ENCODE measurements at regions not wholly inside any gene's neighbourhood (a gene's known extent, or its start where the extent isn't known, plus 50 kb on each side); places are given as distances from the start of the nearest gene placed in this dataset.

DNA sequence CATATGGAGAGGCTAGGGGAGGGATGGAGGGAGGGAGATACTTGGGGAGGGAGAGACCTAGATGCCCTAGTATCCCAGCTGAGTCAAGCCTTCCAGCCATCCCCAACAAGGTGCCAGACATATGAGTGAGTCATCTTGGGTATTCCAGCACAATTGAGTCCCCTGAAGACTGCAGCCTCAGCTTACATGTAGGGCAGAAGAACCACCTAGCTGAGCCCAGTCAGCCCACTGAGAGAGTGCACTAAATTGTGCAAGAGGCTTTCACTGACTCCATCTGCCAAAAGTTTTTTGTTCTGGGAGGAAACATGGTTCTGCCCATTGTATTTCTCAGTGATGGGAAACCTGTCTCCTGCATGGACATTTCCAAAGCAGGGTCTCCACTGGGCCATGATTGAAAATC is 76.4 kb downstream of the FOXD2 start:
- TF ChIP-seq POLR2A (IDR thresholded peaks at IDR 0.05; ENCODE audit: low read depth, low read length) (no peak), POLR2AphosphoS5 (IDR thresholded peaks at IDR 0.05; ENCODE audit: low read depth, low read length) (no peak), TAF1 (IDR thresholded peaks at IDR 0.05; ENCODE audit: borderline replicate concordance, low read depth, low read length) (no peak)
